ENCODE measurements at regions not wholly inside any gene's neighbourhood (a gene's known extent, or its start where the extent isn't known, plus 50 kb on each side); places are given as distances from the start of the nearest gene placed in this dataset.

DNA sequence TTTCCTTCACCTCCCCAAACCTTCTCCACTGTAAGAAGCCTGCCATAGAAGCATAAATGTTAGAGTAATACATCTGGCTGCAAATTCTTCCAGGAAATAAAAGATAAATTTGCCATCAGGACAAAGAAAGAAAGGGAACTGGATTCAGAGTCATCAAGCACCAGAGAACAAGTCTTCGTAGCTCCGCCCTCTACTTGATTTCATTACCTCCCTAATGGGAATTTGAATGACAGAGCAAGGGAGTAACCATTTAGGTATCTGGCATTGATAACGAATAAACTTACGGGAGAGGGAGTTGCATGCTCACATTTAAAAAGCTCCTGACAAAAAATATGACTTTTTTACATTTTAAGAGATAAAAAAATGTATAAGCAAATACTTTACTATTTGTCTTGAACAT is 263.4 kb downstream of the NEBL start:
- TF ChIP-seq, protein P1, sequence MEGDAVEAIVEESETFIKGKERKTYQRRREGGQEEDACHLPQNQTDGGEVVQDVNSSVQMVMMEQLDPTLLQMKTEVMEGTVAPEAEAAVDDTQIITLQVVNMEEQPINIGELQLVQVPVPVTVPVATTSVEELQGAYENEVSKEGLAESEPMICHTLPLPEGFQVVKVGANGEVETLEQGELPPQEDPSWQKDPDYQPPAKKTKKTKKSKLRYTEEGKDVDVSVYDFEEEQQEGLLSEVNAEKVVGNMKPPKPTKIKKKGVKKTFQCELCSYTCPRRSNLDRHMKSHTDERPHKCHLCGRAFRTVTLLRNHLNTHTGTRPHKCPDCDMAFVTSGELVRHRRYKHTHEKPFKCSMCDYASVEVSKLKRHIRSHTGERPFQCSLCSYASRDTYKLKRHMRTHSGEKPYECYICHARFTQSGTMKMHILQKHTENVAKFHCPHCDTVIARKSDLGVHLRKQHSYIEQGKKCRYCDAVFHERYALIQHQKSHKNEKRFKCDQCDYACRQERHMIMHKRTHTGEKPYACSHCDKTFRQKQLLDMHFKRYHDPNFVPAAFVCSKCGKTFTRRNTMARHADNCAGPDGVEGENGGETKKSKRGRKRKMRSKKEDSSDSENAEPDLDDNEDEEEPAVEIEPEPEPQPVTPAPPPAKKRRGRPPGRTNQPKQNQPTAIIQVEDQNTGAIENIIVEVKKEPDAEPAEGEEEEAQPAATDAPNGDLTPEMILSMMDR (IDR thresholded peaks at IDR 0.05) = no peak
- no peak for TF ChIP-seq POLR2A (IDR thresholded peaks at IDR 0.05; ENCODE audit: low read length)
- TF ChIP-seq MAZ (IDR thresholded peaks at IDR 0.05; ENCODE audit: borderline replicate concordance, low read depth, low read length) = no peak
- no peak for TF ChIP-seq KDM5A (IDR thresholded peaks at IDR 0.05)
- TF ChIP-seq RARB (CRISPR knock-in tag; IDR thresholded peaks at IDR 0.05) = no peak

Measured in A549 (cell line).